Choroid plexus epithelial cell (primary cell): ENCODE measurements at regions not wholly inside any gene's neighbourhood (a gene's known extent, or its start where the extent isn't known, plus 50 kb on each side); places are given as distances from the start of the nearest gene placed in this dataset.

Experiments used
- DNase-seq: peaks from one replicate; pipeline ENCODE4 v3.0.0-alpha.2; 2010; ENCODE audit warnings: low read depth
- H3K4me3 ChIP-seq: 2 replicates; pipeline ENCODE4 v1.5.1; 2011; ENCODE audit warnings: low read depth, mild to moderate bottlenecking, control low read depth, low read length, moderate library complexity
- TF ChIP-seq, protein P1 (sequence below): conservative IDR thresholded peaks from 2 replicates; pipeline ENCODE4 v1.5.1; 2011; ENCODE audit warnings: low read depth, mild to moderate bottlenecking, control low read depth, inconsistent platforms, low read length, moderate library complexity

DNA sequence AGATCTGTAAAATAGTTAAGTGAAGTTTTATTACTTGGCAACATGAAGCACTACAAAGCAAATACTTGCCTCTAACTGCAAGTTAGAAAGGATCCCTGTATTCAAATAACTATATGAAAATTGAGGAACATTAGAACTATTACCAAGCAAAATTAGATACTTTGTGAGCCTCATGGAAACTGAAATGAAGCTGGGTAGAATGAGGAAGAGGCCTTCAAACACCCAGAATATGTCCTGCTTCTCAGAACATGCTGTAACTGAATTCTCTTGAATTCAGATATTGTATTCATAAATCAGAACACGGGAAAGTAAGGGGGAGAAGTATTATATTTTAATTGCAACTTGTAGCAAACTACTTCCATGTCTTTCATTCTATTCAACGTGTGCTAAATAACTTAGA is 947.9 kb downstream of the PCDH17 start:
- H3K4me3 ChIP-seq, result no peak overlapping the region
- TF ChIP-seq, protein P1, sequence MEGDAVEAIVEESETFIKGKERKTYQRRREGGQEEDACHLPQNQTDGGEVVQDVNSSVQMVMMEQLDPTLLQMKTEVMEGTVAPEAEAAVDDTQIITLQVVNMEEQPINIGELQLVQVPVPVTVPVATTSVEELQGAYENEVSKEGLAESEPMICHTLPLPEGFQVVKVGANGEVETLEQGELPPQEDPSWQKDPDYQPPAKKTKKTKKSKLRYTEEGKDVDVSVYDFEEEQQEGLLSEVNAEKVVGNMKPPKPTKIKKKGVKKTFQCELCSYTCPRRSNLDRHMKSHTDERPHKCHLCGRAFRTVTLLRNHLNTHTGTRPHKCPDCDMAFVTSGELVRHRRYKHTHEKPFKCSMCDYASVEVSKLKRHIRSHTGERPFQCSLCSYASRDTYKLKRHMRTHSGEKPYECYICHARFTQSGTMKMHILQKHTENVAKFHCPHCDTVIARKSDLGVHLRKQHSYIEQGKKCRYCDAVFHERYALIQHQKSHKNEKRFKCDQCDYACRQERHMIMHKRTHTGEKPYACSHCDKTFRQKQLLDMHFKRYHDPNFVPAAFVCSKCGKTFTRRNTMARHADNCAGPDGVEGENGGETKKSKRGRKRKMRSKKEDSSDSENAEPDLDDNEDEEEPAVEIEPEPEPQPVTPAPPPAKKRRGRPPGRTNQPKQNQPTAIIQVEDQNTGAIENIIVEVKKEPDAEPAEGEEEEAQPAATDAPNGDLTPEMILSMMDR, result no peak
- DNase-seq, result no peak

GRCh38 chr13:58583966-58584365 is 952.4 kb downstream of the PCDH17 start:
- TF ChIP-seq, protein P1, result no peak
- peak; percentile 3 for DNase-seq
- no peak overlapping the region for H3K4me3 ChIP-seq

DNA sequence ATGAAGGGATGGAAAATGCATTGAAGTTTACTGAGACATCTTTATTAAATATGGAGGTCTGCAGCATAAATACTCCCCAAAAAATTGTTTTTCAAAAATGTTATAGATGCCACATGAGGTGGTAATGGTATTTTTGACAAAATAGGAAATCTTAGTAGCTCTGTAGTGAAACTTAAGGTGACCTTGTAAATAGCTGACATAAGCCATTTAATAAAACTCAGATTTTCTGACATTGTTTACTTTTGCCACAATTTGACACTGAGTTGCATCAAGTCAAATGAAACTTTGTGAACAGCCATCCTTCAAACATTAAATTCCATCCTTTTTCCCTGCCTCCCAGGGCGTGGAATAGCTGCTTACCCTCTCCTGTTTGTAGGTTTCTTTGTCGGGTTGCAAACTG is 953.1 kb downstream of the PCDH17 start:
- no peak overlapping the region for H3K4me3 ChIP-seq
- DNase-seq, result no peak
- TF ChIP-seq, protein P1, result no peak

- H3K4me3 ChIP-seq, result no peak overlapping the region
- TF ChIP-seq, protein P1, result no peak
- DNase-seq, result no peak
Observed at GRCh38 chr13:58587183-58587582, 955.6 kb downstream of the PCDH17 start.

GRCh38 chr13:58592052-58592451 is 960.5 kb downstream of the PCDH17 start:
- DNase-seq, result no peak
- H3K4me3 ChIP-seq, result no peak overlapping the region
- TF ChIP-seq, protein P1, result no peak

- H3K4me3 ChIP-seq, result no peak overlapping the region
- DNase-seq, result no peak
- TF ChIP-seq, protein P1, result no peak
Observed at GRCh38 chr13:58592786-58593185, 961.2 kb downstream of the PCDH17 start.

DNA sequence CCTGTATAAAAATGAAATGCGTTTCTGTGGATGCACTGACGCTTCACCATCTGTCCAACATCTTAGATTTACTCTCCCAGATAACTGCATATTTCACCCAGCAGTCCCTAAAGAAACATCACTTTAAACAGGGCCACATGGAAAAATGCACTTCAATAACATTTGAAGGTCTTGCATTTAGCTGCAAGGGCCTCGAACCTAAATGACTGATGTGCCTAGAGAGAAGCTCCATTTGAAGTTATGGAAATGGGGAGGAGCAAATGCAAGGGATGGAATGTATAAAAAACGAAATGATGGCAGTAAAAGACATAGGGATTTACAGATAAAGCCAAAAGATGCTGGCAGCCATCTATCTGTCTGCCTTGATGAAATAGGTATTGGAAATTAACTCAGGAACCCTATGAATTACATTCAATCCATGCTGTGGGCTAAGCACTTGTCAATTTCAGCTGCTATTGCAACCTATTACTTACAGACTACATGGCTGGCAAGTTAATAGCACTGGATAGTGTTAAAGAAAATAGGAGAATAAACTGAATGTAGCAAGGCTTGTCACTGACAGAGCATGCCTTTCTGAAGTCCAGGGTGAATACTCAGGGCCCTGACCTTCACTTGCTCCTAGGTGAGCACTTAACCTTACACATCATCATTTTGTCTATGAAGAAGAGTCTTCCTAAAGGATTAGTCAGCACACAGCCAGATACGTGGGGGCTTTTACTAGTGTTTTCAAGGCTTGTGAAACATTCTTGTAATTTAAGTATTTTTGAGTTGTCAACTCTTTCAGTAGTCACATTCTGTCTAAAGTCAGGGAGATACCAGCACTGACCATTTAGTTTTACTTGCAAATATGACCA is 963.4 kb downstream of the PCDH17 start:
- no peak overlapping the region for H3K4me3 ChIP-seq
- TF ChIP-seq, protein P1, result no peak
- no peak for DNase-seq
